NB4 (cell line): ENCODE measurements at regions not wholly inside any gene's neighbourhood (a gene's known extent, or its start where the extent isn't known, plus 50 kb on each side); places are given as distances from the start of the nearest gene placed in this dataset.

ENCODE experiments used
- CTCF ChIP-seq: IDR thresholded peaks from one replicate; pipeline ENCODE4 v1.5.1; 2012; ENCODE audit warnings: low read depth, low read length
- MYC ChIP-seq: IDR thresholded peaks from 2 replicates; pipeline ENCODE4 v1.6.1; 2011; ENCODE audit warnings: low read depth, low read length
- POLR2A ChIP-seq: IDR thresholded peaks from 2 replicates; pipeline ENCODE4 v1.6.1; 2011; ENCODE audit warnings: mild to moderate bottlenecking; ENCODE audit not compliant: insufficient read length; ENCODE audit errors: extremely low read depth
- TF ChIP-seq, protein P1 (sequence below): IDR thresholded peaks from 2 replicates; pipeline ENCODE4 v1.6.1; 2011; ENCODE audit warnings: low read depth, low read length

DNA sequence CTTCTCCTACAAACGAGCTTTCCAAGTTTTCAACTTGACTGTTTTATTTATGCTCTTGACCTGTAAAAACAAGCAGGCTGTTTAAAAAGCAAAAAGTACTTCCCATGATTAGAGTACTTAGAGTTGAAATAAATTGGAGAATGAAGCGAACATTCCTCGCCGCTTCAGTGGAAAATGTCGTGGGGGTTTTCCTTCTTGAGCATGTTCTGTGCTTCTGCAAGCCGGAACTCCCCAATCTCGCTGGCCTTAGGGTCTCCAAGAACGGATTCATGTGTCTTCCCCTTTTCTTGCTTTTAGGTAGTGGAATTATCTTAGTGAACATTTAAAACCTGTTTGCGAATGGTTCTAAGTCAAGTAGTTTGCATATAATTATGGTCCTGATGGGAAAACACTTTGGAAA, 103.6 kb upstream of the ZNF536 start:
- no peak for TF ChIP-seq CTCF
- no peak for TF ChIP-seq POLR2A
- TF ChIP-seq, protein P1, sequence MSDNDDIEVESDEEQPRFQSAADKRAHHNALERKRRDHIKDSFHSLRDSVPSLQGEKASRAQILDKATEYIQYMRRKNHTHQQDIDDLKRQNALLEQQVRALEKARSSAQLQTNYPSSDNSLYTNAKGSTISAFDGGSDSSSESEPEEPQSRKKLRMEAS, result no peak
- no peak for TF ChIP-seq MYC
